ENCODE measurements at regions not wholly inside any gene's neighbourhood (a gene's known extent, or its start where the extent isn't known, plus 50 kb on each side); places are given as distances from the start of the nearest gene placed in this dataset.

DNA sequence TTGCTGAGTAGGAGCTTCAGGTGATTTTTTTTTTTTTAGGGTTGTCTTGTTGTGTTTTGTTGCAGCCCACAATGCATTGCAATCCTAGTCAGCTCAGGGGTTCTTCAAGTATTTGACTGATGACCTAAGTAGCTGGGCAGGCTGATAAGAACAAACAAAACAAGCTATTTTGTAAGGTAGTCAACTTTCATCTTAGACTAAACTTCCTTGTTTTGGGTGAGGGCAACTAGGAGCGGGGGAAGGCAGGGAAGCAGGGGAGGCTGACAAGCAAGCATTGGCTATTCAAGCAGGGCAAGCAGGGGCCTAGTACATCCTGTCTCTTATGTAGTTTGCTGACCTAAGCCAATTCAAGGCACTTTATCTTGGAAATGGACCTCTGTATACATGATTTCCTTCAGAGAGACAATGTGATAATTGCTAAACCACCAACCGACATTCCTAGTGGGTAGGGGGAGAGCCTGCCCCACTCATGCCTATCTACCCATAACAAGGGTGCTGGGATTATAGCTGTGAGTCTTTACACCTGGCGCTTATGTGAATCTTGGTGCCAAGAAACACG is 163.3 kb upstream of the PRKCQ start:
- DNase-seq: no peak
- H3K4me1 Mint-ChIP-seq (ENCODE audit: low read depth, unreplicated experiment): no peaks in the 10 kb centered on the region
- H3K36me3 Mint-ChIP-seq (ENCODE audit: unreplicated experiment): no peaks in the 10 kb centered on the region
- H3K27ac Mint-ChIP-seq (ENCODE audit: unreplicated experiment): no peak overlapping the region
- TF ChIP-seq, protein P1, sequence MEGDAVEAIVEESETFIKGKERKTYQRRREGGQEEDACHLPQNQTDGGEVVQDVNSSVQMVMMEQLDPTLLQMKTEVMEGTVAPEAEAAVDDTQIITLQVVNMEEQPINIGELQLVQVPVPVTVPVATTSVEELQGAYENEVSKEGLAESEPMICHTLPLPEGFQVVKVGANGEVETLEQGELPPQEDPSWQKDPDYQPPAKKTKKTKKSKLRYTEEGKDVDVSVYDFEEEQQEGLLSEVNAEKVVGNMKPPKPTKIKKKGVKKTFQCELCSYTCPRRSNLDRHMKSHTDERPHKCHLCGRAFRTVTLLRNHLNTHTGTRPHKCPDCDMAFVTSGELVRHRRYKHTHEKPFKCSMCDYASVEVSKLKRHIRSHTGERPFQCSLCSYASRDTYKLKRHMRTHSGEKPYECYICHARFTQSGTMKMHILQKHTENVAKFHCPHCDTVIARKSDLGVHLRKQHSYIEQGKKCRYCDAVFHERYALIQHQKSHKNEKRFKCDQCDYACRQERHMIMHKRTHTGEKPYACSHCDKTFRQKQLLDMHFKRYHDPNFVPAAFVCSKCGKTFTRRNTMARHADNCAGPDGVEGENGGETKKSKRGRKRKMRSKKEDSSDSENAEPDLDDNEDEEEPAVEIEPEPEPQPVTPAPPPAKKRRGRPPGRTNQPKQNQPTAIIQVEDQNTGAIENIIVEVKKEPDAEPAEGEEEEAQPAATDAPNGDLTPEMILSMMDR (IDR thresholded peaks at IDR 0.05; ENCODE audit: partially characterized antibody, unreplicated experiment): no peak
- no peak overlapping the region for H3K4me3 Mint-ChIP-seq (ENCODE audit: unreplicated experiment)
- no peaks in the 10 kb centered on the region for H3K27me3 Mint-ChIP-seq (ENCODE audit: unreplicated experiment)
- H3K9me3 Mint-ChIP-seq (ENCODE audit: unreplicated experiment): no peaks in the 10 kb centered on the region

DNA sequence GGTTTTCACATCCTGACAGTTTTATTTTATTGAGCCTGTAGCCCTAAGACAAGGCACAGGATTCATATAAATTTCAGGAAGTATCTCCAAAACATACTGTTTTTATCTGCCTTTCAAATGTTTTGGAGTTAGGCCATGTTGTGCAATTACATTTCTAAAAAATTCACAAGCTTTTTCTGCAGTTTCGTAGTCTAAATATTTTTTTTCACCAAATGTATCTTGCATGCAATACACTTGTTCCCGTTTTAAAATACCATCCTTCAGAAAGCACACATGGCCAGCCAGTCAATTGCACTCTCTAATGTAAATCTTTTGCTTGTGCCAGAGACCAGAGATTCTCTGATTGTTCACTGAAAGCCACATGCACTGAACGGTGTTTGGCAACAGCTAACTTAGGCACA is 161.5 kb upstream of the PRKCQ start:
- no peak overlapping the region for H3K4me3 Mint-ChIP-seq (ENCODE audit: unreplicated experiment)
- no peaks in the 10 kb centered on the region for H3K27me3 Mint-ChIP-seq (ENCODE audit: unreplicated experiment)
- H3K27ac Mint-ChIP-seq (ENCODE audit: unreplicated experiment): no peak overlapping the region
- H3K4me1 Mint-ChIP-seq (ENCODE audit: low read depth, unreplicated experiment): no peaks in the 10 kb centered on the region
- no peaks in the 10 kb centered on the region for H3K9me3 Mint-ChIP-seq (ENCODE audit: unreplicated experiment)
- TF ChIP-seq, protein P1 (IDR thresholded peaks at IDR 0.05; ENCODE audit: partially characterized antibody, unreplicated experiment): no peak
- no peak for DNase-seq
- H3K36me3 Mint-ChIP-seq (ENCODE audit: unreplicated experiment): no peaks in the 10 kb centered on the region

DNA sequence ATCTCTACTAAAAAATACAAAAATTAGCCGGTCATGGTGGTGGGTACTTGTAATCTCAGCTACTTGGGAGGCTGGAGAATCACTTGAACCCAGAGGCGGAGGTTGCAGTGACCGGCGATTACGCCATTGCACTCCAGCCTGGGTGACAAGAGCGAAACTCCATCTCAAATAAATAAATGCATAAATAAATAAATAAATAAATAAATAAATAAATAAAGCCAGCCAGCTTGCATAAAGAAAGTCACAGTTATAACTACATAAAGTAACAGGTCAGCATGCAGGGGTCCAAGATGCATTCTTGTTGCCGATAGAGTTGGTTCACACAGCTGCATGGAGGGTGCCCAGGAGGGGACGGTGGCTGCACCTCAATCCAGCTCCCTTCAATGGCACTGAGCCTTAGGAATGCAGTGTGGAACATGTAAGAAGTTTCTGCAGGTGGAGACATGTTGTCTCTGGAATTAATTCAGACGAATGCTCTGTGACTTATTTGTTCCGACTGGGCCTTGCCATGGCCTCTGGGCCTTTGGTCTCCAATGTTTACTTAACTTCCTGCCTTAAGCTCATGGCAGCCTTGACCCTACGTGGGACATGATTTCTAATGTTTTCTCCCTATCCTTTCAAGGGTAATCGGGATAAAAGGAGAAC is 159.6 kb upstream of the PRKCQ start:
- H3K4me1 Mint-ChIP-seq (ENCODE audit: low read depth, unreplicated experiment): no peaks in the 10 kb centered on the region
- H3K9me3 Mint-ChIP-seq (ENCODE audit: unreplicated experiment): peaks cover 2% of the 10 kb centered on the region

DNA sequence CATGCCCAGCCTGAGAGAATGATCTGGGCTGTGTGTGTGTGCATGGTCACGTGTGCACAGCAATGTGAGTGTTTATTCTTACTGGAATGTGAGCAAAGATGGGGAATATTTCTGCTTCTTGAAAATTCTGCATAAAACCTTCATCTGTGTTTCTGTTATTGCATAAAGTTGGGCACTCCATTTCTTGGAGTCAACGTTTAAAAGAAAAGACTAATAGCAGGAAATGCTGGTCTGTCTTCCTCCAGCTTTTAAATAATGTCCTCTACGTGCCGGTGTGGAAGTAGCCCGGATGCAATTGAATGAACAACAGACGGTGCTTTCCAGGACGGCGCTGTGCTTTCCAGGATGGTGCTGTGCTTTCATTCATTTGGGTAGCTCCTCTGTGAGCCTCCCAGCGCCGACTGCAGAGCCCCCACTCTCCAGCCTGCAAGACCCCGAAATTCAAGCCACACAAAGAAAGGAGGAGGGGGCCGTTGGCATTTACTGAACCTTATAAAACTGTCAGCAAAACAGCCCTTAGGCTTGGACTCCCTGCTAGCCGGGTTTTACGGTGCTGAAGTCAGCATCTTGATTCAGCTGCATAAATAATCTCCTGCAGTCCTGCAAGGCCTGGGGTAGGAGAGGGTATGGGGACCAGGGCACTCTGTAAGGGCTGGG is 158.2 kb upstream of the PRKCQ start:
- TF ChIP-seq, protein P1 (IDR thresholded peaks at IDR 0.05; ENCODE audit: partially characterized antibody, unreplicated experiment): no peak
- Mint-ChIP-seq H3K27me3 (ENCODE audit: unreplicated experiment) (no peaks in the 10 kb centered on the region), H3K9me3 (ENCODE audit: unreplicated experiment) (peaks cover 2% of the 10 kb centered on the region), H3K4me3 (ENCODE audit: unreplicated experiment) (no peak overlapping the region), H3K27ac (ENCODE audit: unreplicated experiment) (no peak overlapping the region), H3K36me3 (ENCODE audit: unreplicated experiment) (no peaks in the 10 kb centered on the region), H3K4me1 (ENCODE audit: low read depth, unreplicated experiment) (no peaks in the 10 kb centered on the region)
- DNase-seq: no peak

More for the DNA sequence above, 159.6 kb upstream of the PRKCQ start:
- Mint-ChIP-seq H3K36me3 (ENCODE audit: unreplicated experiment) (no peaks in the 10 kb centered on the region), H3K27me3 (ENCODE audit: unreplicated experiment) (no peaks in the 10 kb centered on the region), H3K27ac (ENCODE audit: unreplicated experiment) (no peak overlapping the region), H3K4me3 (ENCODE audit: unreplicated experiment) (no peak overlapping the region)
- TF ChIP-seq, protein P1 (IDR thresholded peaks at IDR 0.05; ENCODE audit: partially characterized antibody, unreplicated experiment): no peak
- DNase-seq: no peak

DNA sequence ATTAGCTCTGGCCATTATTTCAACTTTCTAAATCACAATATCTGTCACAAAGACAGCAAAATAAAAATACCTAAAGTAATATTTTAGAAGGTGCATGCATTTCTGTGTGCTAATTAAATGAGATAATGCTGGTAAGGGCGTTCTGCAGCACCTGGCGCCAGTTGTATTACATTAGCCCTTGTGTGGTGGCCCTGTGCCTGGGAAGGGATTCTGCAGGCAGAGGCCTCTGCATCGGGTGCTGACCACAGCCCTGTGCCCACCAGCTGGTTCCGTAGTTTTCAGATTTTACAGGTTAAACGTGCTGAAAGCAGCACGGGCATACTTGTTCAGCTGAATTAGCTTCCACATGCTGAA is 157.7 kb upstream of the PRKCQ start:
- H3K9me3 Mint-ChIP-seq (ENCODE audit: unreplicated experiment): peaks cover 2% of the 10 kb centered on the region
- H3K4me3 Mint-ChIP-seq (ENCODE audit: unreplicated experiment): no peak overlapping the region
- H3K4me1 Mint-ChIP-seq (ENCODE audit: low read depth, unreplicated experiment): no peaks in the 10 kb centered on the region
- H3K36me3 Mint-ChIP-seq (ENCODE audit: unreplicated experiment): no peaks in the 10 kb centered on the region
- no peak for DNase-seq
- TF ChIP-seq, protein P1 (IDR thresholded peaks at IDR 0.05; ENCODE audit: partially characterized antibody, unreplicated experiment): no peak
- H3K27me3 Mint-ChIP-seq (ENCODE audit: unreplicated experiment): no peaks in the 10 kb centered on the region
- H3K27ac Mint-ChIP-seq (ENCODE audit: unreplicated experiment): no peak overlapping the region

Data from glutamatergic neuron (in vitro differentiated cells).